Stimulated activated CD8-positive, alpha-beta memory T cell treated with anti-CD3 and anti-CD28 coated beads, Interleukin-12 subunit alpha, Interleukin-12 subunit beta, amount 100 ng/mL, for 24 hours (primary cell): ENCODE measurements at regions not wholly inside any gene's neighbourhood (a gene's known extent, or its start where the extent isn't known, plus 50 kb on each side); places are given as distances from the start of the nearest gene placed in this dataset.

Experiments used
- DNase-seq: peaks from one replicate; pipeline ENCODE4 v3.0.0-alpha.2; 2020; ENCODE audit errors: extremely low read depth

GRCh38 chr12:92089559-92089958 is 56.1 kb downstream of the BTG1 start:
- DNase-seq: no peak

DNA sequence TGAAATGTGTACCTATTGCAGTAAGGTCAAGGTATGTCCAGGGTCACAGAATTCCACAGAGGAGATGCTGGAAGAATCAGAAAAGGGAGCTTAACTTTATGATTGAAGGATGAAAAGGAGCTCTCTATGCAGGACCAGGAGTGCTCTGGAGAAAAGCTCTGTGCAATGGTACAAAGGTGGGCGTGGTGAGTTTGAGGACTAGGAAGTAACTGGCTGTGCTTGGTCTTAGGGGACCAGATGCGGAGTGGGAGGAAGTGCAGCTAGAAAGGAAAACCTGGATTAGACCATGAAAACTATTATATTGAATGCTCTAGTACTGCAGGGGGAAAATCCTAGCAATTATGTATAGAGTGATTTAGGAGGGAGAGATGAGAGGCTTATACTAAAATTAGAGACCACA is 56.8 kb downstream of the BTG1 start:
- DNase-seq: no peak

- no peak for DNase-seq
Measured at GRCh38 chr12:92085736-92086040, 60.0 kb downstream of the BTG1 start.

GRCh38 chr12:92085040-92085735 is 60.5 kb downstream of the BTG1 start:
- no peak for DNase-seq

DNA sequence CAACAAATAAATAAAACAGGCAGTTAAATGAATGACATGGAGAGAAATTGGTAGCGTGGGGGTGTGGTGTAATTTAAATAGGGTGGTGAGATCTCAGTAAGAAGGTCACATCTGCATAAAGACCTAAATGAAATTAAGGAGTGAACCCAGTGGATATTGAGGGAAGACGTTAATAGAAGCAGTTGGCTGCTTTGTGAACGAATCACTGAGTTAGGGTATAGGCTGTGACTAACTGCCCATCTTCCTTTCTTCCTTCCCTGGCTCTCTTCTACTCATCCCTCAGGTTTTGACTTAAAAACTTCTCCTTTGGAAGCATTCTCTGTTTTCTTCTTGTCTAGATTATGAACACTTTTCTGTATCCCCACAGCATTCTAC is 64.7 kb downstream of the BTG1 start:
- DNase-seq: no peak

DNA sequence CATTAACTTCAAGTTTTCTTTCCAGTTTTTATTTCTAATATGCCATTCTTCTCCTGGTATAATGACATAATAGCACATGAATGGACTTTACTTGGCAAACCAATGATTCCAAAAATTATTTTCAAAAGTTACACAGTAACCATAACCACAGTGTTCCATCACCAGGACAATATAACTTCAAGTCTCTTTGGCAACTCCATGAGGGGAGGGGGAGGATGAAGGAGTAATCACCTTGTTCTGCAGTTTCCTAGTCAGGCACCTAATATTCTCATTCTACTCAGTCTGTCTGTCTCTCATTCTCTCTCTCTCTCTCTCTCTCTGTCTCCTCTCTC is 66.6 kb downstream of the BTG1 start:
- DNase-seq: no peak

DNA sequence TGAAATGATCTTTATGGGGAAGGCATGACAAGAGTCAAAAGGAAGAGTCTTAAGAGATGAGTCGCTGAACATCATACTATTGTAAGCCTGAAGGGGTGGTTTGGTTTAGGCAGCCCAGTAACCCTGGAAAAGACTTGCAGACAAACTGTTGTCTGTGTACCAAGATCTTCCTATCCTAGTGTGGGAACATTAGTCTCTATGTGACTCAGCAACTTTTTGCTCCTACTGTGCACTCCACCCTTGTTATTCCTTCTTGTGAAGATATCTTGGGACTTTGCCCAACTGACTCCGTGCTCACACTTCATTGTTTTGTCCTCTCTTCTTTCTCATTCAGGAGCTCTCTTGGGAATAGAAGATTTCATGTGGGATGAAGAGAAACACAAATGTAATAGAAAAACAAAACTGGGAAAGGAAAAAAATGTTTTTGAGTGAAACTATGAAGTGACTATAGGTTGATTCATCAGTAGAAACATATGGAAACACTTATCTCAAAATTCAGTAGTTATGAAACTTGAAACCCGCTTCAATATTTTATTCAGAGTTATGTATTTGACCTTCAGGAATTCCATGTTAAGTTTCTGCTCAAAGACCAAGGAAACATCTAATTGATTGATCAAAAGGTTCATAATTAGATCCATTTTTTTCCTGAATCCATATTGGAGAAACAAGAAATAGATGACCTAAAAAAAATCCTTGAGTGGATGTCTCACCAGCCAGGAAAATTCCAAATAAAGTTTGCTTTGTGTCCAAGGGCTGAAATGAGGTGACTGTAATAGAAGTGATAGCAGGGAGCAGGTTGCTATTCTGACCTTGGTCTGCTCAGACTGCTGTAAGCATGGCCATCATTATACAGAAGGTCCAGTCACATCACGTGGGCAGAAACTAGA is 67.2 kb downstream of the BTG1 start:
- no peak for DNase-seq

DNA sequence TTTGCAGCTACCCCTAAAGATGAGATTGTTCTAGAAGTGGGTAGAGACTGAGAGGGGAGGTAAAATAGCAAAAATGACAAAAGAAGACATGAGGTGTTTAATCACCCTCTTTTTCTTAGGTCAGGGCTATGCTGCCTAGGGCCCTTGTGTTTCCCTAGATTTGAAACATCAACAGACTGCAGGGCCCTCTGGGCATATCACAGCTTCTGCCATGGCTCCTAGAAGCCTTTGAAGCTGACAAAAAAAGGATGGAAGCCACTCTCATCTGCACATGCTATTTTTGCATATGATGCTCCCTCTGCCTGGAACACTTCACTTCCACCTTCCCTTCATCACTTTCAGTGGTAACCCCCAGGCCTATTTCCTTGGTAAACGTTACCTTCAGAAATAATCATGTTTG is 68.1 kb downstream of the BTG1 start:
- no peak for DNase-seq

DNA sequence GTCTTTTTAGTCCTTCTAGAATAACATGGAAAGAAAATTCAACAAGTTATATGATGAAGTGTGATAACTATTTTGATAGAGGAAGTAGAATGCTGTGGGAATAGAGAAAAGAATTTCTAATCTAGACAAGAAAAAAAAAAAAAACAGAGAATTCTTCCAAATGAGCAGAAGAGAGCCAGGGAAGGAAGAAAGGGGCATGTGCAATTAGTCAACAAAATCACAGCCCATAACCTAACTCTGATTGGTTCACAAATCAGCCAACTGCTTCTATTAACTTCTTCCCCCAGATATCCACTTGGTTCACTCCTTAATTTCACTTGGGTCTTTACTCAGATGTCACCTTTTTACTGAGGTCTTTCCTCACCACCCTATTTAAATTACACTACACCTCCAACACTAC is 69.5 kb downstream of the BTG1 start:
- no peak for DNase-seq

GRCh38 chr12:92075425-92075914 is 70.2 kb downstream of the BTG1 start:
- DNase-seq: no peak

DNA sequence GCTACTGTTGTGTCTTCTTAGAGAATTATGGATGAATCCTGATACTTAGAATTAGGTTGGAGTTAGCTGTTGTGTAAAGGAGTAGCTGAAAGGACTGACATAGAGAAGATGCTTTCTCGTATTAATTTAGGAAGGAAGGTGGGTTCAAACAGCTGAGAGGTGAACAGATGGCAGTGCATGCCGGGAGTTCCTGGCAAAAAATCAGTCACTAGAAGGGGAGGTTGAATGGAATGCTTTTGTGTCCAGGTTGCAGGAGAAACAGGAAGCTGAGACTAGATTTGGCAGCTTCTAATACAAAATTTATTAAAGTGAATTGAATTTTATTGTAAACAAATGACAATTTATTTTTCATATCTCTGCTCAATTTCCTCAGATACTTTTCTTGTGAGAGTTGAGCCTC is 70.8 kb downstream of the BTG1 start:
- DNase-seq: no peak

- no peak for DNase-seq
Measured at GRCh38 chr12:92073094-92073493, 72.6 kb downstream of the BTG1 start.

DNA sequence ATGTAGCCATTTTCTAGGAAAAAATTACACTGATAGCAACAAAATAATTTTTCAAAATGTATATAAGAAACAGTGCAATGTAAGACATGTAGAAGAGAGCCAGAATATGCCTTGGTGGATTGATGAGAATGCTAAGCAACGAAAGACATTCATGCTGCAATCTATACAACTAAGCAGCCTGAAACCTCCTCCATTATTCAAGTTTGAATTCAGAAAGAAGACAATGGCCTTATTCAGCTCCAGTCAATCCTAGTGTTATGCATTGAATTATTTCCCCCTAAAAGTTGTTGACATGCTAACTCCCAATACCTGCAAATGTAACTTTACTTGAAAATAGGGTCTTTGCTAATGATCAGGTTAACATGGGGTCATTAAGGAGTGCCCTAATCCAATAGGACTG is 73.5 kb downstream of the BTG1 start:
- no peak for DNase-seq

- no peak for DNase-seq
Measured at GRCh38 chr12:92070864-92071445, 74.7 kb downstream of the BTG1 start.

- no peak for DNase-seq
Measured at GRCh38 chr12:92070054-92070863, 75.4 kb downstream of the BTG1 start.

DNA sequence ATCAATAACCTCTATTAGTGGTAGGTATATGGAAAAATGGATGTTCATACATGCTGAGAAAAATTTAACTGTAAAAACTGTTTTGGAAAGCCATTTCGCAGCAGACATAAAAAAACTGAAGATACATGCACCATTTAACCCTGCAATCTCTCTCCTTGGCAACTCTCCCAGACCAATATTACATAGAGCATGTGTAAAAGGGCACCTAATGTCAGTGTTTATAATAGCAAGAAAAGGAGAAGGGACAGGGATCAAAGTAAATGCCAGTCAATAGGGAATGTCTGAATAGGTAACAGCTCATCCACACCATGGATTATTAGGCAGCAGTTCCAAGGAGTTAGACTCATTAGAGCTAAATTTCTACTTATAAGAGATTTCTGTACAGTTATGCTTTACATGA is 77.2 kb downstream of the BTG1 start:
- DNase-seq: no peak

DNA sequence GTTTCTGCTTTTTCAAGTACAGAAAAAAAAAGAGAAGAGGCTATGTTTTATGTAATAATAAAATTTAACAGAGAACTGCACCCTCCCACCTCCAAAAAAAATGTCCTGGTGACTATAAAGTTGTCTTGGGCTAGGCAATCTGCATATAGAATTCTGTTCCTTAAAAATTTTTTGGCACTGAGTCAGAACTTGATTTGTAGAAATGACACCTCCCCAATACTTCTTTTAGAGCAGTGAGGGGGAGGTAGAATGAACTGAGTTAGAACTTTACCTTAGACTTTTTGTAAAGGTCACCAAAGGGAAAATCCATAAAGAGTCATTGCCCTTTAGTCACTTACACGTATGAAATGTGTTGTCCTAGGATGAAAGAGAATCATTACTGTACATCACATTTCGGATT is 80.0 kb downstream of the BTG1 start:
- DNase-seq: no peak

GRCh38 chr12:92065018-92065499 is 80.6 kb downstream of the BTG1 start:
- no peak for DNase-seq

DNA sequence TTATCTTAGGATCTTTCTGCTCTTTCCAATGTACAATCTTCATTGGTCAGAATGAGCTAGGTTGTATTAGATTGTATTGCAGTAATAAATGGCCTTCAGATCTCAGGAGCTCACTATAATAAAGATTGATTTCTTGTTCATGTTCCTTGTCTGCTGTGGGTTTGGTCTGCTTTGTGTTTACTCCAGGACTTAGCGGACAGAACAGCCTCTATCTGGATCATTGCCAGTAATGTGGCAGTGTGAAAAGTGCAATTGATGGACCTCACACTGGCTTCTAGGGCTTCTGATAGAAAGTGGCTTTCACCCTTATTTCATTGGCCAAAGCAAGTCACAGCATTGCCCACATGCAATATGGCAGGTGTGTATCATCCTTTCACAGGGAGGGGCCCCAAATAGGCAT is 81.2 kb downstream of the BTG1 start:
- no peak for DNase-seq

GRCh38 chr12:92063641-92064040 is 82.0 kb downstream of the BTG1 start:
- DNase-seq: no peak

- no peak for DNase-seq
Measured at GRCh38 chr12:92062539-92063493, 82.8 kb downstream of the BTG1 start.
